Cardiac muscle cell (in vitro differentiated cells and primary cell): ENCODE measurements at regions not wholly inside any gene's neighbourhood (a gene's known extent, or its start where the extent isn't known, plus 50 kb on each side); places are given as distances from the start of the nearest gene placed in this dataset.

Experiments
- DNase-seq, 2 donors: peaks; one replicate each; pipeline versions ENCODE4 v3.0.0 to v3.0.0-alpha.2; 2010 to 2017; ENCODE audit warnings: low read depth in 1 of 2, low spot score in 1 of 2
- H3K27ac ChIP-seq: fragments of 200-600 bp; sonication (generic); 2 replicates; pipeline ENCODE4 v1.5.1; 2016
- H3K27me3 ChIP-seq: fragments of 200-600 bp; sonication (generic); 2 replicates; pipeline ENCODE4 v1.6.0; 2016; ENCODE audit warnings: control low read depth
- H3K36me3 ChIP-seq: fragments of 200-600 bp; sonication (generic); 2 replicates; pipeline ENCODE4 v1.5.1; 2016; ENCODE audit warnings: control low read depth
- H3K4me1 ChIP-seq: fragments of 200-600 bp; sonication (generic); 2 replicates; pipeline ENCODE4 v1.8.1; 2017; ENCODE audit warnings: low read depth, mild to moderate bottlenecking, mixed run types
- H3K4me3 ChIP-seq: fragments of 200-600 bp; sonication (generic); 2 replicates; pipeline ENCODE4 v1.5.1; 2016; ENCODE audit warnings: mild to moderate bottlenecking
- H3K9me3 ChIP-seq: fragments of 200-600 bp; sonication (generic); 2 replicates; pipeline ENCODE4 v1.5.1; 2017; ENCODE audit warnings: low read depth, mild to moderate bottlenecking, control low read depth
- CTCF ChIP-seq: IDR thresholded peaks from 2 replicates; pipeline ENCODE4 v1.5.1; 2012; ENCODE audit warnings: low read depth, mild to moderate bottlenecking, low read length

GRCh38 chr11:116101902-116102301, 597.7 kb upstream of the CADM1 start:
- TF ChIP-seq CTCF: no peak
- Histone ChIP-seq H3K4me1 (peaks cover 3% of the 10 kb centered on the region), H3K4me3 (no peak overlapping the region), H3K27me3 (no peaks in the 10 kb centered on the region), H3K27ac (no peak overlapping the region), H3K36me3 (no peaks in the 10 kb centered on the region), H3K9me3 (no peaks in the 10 kb centered on the region)
- no peak for DNase-seq

- no peaks in the 10 kb centered on the region for H3K27me3 ChIP-seq
- no peaks in the 10 kb centered on the region for H3K9me3 ChIP-seq
- H3K4me1 ChIP-seq: peaks cover 11% of the 10 kb centered on the region
- no peak for TF ChIP-seq CTCF
- H3K4me3 ChIP-seq: no peak overlapping the region
- no peak for DNase-seq
- H3K27ac ChIP-seq: no peak overlapping the region
- no peaks in the 10 kb centered on the region for H3K36me3 ChIP-seq
These were observed 595.8 kb upstream of the CADM1 start for GRCh38 chr11:116100016-116100415.

GRCh38 chr11:116099541-116099940, 595.3 kb upstream of the CADM1 start:
- no peak for DNase-seq
- H3K36me3 ChIP-seq: no peaks in the 10 kb centered on the region
- H3K27me3 ChIP-seq: no peaks in the 10 kb centered on the region
- no peak overlapping the region for H3K27ac ChIP-seq
- TF ChIP-seq CTCF: no peak
- no peak overlapping the region for H3K4me3 ChIP-seq
- H3K9me3 ChIP-seq: no peaks in the 10 kb centered on the region
- peaks cover 11% of the 10 kb centered on the region for H3K4me1 ChIP-seq

GRCh38 chr11:116096272-116096995, 592.2 kb upstream of the CADM1 start:
- TF ChIP-seq CTCF: no peak
- Histone ChIP-seq H3K9me3 (no peaks in the 10 kb centered on the region), H3K36me3 (no peaks in the 10 kb centered on the region), H3K27me3 (no peaks in the 10 kb centered on the region), H3K4me1 (peaks cover 11% of the 10 kb centered on the region), H3K27ac (no peak overlapping the region), H3K4me3 (no peak overlapping the region)
- DNase-seq: no peak

GRCh38 chr11:116093481-116094270, 589.5 kb upstream of the CADM1 start:
- H3K9me3 ChIP-seq: no peaks in the 10 kb centered on the region
- no peaks in the 10 kb centered on the region for H3K36me3 ChIP-seq
- H3K27ac ChIP-seq: no peak overlapping the region
- no peak for TF ChIP-seq CTCF
- peaks cover 11% of the 10 kb centered on the region for H3K4me1 ChIP-seq
- H3K4me3 ChIP-seq: no peak overlapping the region
- no peak for DNase-seq
- no peaks in the 10 kb centered on the region for H3K27me3 ChIP-seq
